ENCODE measurements at regions not wholly inside any gene's neighbourhood (a gene's known extent, or its start where the extent isn't known, plus 50 kb on each side); places are given as distances from the start of the nearest gene placed in this dataset.

- no peak for TF ChIP-seq CTCF (IDR thresholded peaks at IDR 0.05)
- TF ChIP-seq POLR2AphosphoS5 (IDR thresholded peaks at IDR 0.05) = no peak
Measured at GRCh38 chr12:126767334-126767733, 1499.6 kb upstream of the TMEM132C start.
